ENCODE measurements at regions not wholly inside any gene's neighbourhood (a gene's known extent, or its start where the extent isn't known, plus 50 kb on each side); places are given as distances from the start of the nearest gene placed in this dataset.

DNA sequence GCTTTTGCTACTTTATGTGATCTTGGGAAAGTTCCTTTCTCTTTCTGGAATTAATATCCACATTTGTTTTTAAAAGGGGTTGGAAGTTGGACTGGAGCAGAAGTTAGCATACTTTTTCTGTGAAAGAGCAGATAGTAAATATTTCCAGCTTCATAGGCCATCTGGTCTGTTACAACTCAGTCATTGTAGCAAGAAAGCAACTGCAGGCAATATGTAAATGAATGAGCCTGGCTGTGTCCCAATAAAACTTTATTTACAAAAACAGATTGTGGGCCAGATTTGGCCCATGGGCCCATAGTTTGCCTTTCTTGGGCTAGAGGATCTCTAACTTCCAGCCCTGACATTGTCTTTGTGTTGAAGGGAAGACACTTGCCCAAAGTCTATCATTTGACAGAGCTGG, 104.4 kb downstream of the ACTL7B start:
- no peak overlapping the region for H2AFZ ChIP-seq (ENCODE audit: low read depth, low read length)
- H3K23ac ChIP-seq (ENCODE audit: low read length in 2 of 2) = no peak overlapping the region
- H2BK5ac ChIP-seq (ENCODE audit: low read depth, low read length, poor library complexity, severe bottlenecking) = no peak overlapping the region

DNA sequence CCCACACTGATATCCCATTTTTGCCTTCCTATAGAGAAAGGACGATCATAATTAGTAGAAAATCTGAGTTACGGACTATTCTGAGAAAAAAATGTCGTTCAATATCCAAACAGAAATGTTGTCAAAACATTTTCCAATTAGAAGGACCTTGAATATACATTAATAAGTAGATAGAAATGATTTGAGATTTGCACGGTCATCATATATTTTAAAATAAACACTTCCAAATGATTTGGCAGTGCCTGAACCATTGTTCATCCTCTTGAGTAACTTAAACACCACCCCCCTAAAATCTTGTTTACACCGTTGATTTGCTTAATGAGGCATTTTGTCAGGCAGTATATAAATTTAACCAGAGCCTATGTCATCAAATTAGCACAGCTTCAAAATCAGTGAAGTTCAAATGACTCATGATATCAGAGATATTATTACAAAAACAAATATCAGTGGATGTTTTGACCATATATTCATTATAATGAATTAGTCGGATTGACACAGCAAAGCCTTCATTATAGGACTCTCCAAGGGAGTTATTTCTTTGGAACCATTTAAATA, 105.0 kb downstream of the ACTL7B start:
- Histone ChIP-seq H3K18ac (ENCODE audit: low read depth in 1 of 2, low read length in 2 of 2) (no peak overlapping the region), H2AK5ac (ENCODE audit: low read length, severe bottlenecking) (no peak overlapping the region), H4K91ac (ENCODE audit: low read length) (no peak overlapping the region), H3K27ac (ENCODE audit: low read length, poor library complexity, severe bottlenecking) (no peak overlapping the region), H3K4me1 (ENCODE audit: control insufficient read depth, insufficient read depth, low read depth, low read length) (peaks cover 2% of the 10 kb centered on the region), H3K27me3 (ENCODE audit: control insufficient read depth in 1 of 2, insufficient read depth in 1 of 2, low read length in 2 of 2) (no peaks in the 10 kb centered on the region), H3K79me1 (replicated peaks; ENCODE audit: low read length, poor library complexity, severe bottlenecking) (no peaks in the 10 kb centered on the region), H2BK5ac (ENCODE audit: low read depth, low read length, poor library complexity, severe bottlenecking) (no peak overlapping the region), H4K8ac (ENCODE audit: low read length) (no peak overlapping the region), H3K14ac (ENCODE audit: low read length in 2 of 2) (no peak overlapping the region), H3K23ac (ENCODE audit: low read length in 2 of 2) (no peak overlapping the region), H2BK15ac (ENCODE audit: low read depth, poor library complexity, severe bottlenecking) (no peak overlapping the region), H3K4me3 (ENCODE audit: insufficient read depth in 1 of 2, low read depth in 1 of 2, low read length in 2 of 2) (no peak overlapping the region), H3K4ac (ENCODE audit: low read depth in 1 of 2, low read length in 2 of 2) (no peak overlapping the region), H3K9ac (ENCODE audit: low read length) (no peak overlapping the region), H3K9me3 (ENCODE audit: control insufficient read depth, low read length) (peaks cover 10% of the 10 kb centered on the region), H2AFZ (ENCODE audit: low read depth, low read length) (no peak overlapping the region), H2BK120ac (ENCODE audit: low read depth, low read length) (no peak overlapping the region), H2BK12ac (ENCODE audit: low read length in 2 of 2) (no peak overlapping the region), H3K4me2 (ENCODE audit: low read length, poor library complexity, severe bottlenecking) (no peak overlapping the region), H3K36me3 (ENCODE audit: control insufficient read depth in 1 of 2, insufficient read depth in 2 of 2, low read depth in 1 of 2, low read length in 2 of 2) (no peaks in the 10 kb centered on the region)
- WGBS = 80% methylated on average over 1 of the region's 6 CpGs
- no peak for DNase-seq

More for the DNA sequence above, 104.4 kb downstream of the ACTL7B start:
- Histone ChIP-seq H3K4me2 (ENCODE audit: low read length, poor library complexity, severe bottlenecking) (no peak overlapping the region), H4K8ac (ENCODE audit: low read length) (no peak overlapping the region), H3K36me3 (ENCODE audit: control insufficient read depth in 1 of 2, insufficient read depth in 2 of 2, low read depth in 1 of 2, low read length in 2 of 2) (no peaks in the 10 kb centered on the region), H4K91ac (ENCODE audit: low read length) (no peak overlapping the region), H3K18ac (ENCODE audit: low read depth in 1 of 2, low read length in 2 of 2) (no peak overlapping the region), H2BK15ac (ENCODE audit: low read depth, poor library complexity, severe bottlenecking) (no peak overlapping the region), H2BK120ac (ENCODE audit: low read depth, low read length) (no peak overlapping the region), H3K4me1 (ENCODE audit: control insufficient read depth, insufficient read depth, low read depth, low read length) (peaks cover 2% of the 10 kb centered on the region), H3K27ac (ENCODE audit: low read length, poor library complexity, severe bottlenecking) (no peak overlapping the region), H3K4me3 (ENCODE audit: insufficient read depth in 1 of 2, low read depth in 1 of 2, low read length in 2 of 2) (no peak overlapping the region), H3K14ac (ENCODE audit: low read length in 2 of 2) (no peak overlapping the region), H3K27me3 (ENCODE audit: control insufficient read depth in 1 of 2, insufficient read depth in 1 of 2, low read length in 2 of 2) (no peaks in the 10 kb centered on the region), H3K9ac (ENCODE audit: low read length) (no peak overlapping the region), H3K79me1 (replicated peaks; ENCODE audit: low read length, poor library complexity, severe bottlenecking) (no peaks in the 10 kb centered on the region), H2AK5ac (ENCODE audit: low read length, severe bottlenecking) (no peak overlapping the region), H2BK12ac (ENCODE audit: low read length in 2 of 2) (no peak overlapping the region), H3K4ac (ENCODE audit: low read depth in 1 of 2, low read length in 2 of 2) (no peak overlapping the region), H3K9me3 (ENCODE audit: control insufficient read depth, low read length) (peaks cover 10% of the 10 kb centered on the region)
- DNase-seq = no peak

- Histone ChIP-seq H2AK5ac (ENCODE audit: low read length, severe bottlenecking) (no peak overlapping the region), H3K14ac (ENCODE audit: low read length in 2 of 2) (no peak overlapping the region), H3K4ac (ENCODE audit: low read depth in 1 of 2, low read length in 2 of 2) (no peak overlapping the region), H3K9ac (ENCODE audit: low read length) (no peak overlapping the region), H4K8ac (ENCODE audit: low read length) (no peak overlapping the region), H3K79me1 (replicated peaks; ENCODE audit: low read length, poor library complexity, severe bottlenecking) (no peaks in the 10 kb centered on the region), H3K9me3 (ENCODE audit: control insufficient read depth, low read length) (peaks cover 8% of the 10 kb centered on the region), H3K18ac (ENCODE audit: low read depth in 1 of 2, low read length in 2 of 2) (no peak overlapping the region), H3K23ac (ENCODE audit: low read length in 2 of 2) (no peak overlapping the region), H3K4me3 (ENCODE audit: insufficient read depth in 1 of 2, low read depth in 1 of 2, low read length in 2 of 2) (no peak overlapping the region), H3K27ac (ENCODE audit: low read length, poor library complexity, severe bottlenecking) (no peak overlapping the region), H4K91ac (ENCODE audit: low read length) (no peak overlapping the region), H2BK5ac (ENCODE audit: low read depth, low read length, poor library complexity, severe bottlenecking) (no peak overlapping the region), H3K27me3 (ENCODE audit: control insufficient read depth in 1 of 2, insufficient read depth in 1 of 2, low read length in 2 of 2) (no peaks in the 10 kb centered on the region), H3K4me2 (ENCODE audit: low read length, poor library complexity, severe bottlenecking) (no peak overlapping the region), H3K4me1 (ENCODE audit: control insufficient read depth, insufficient read depth, low read depth, low read length) (peaks cover 7% of the 10 kb centered on the region), H2BK12ac (ENCODE audit: low read length in 2 of 2) (no peak overlapping the region), H2AFZ (ENCODE audit: low read depth, low read length) (no peak overlapping the region), H2BK120ac (ENCODE audit: low read depth, low read length) (no peak overlapping the region), H2BK15ac (ENCODE audit: low read depth, poor library complexity, severe bottlenecking) (no peak overlapping the region), H3K36me3 (ENCODE audit: control insufficient read depth in 1 of 2, insufficient read depth in 2 of 2, low read depth in 1 of 2, low read length in 2 of 2) (no peaks in the 10 kb centered on the region)
- no peak for DNase-seq
These were observed 107.0 kb downstream of the ACTL7B start for GRCh38 chr9:108748776-108749175.

- Histone ChIP-seq H3K9ac (ENCODE audit: low read length) (peak overlapping the region; percentile 22), H2AK5ac (ENCODE audit: low read length, severe bottlenecking) (no peak overlapping the region), H3K23ac (ENCODE audit: low read length in 2 of 2) (no peak overlapping the region), H4K8ac (ENCODE audit: low read length) (no peak overlapping the region), H3K27me3 (ENCODE audit: control insufficient read depth in 1 of 2, insufficient read depth in 1 of 2, low read length in 2 of 2) (no peaks in the 10 kb centered on the region), H2BK15ac (ENCODE audit: low read depth, poor library complexity, severe bottlenecking) (no peak overlapping the region), H2BK120ac (ENCODE audit: low read depth, low read length) (no peak overlapping the region), H3K79me1 (replicated peaks; ENCODE audit: low read length, poor library complexity, severe bottlenecking) (no peaks in the 10 kb centered on the region), H3K4me3 (ENCODE audit: insufficient read depth in 1 of 2, low read depth in 1 of 2, low read length in 2 of 2) (no peak overlapping the region), H3K18ac (ENCODE audit: low read depth in 1 of 2, low read length in 2 of 2) (no peak overlapping the region), H3K9me3 (ENCODE audit: control insufficient read depth, low read length) (peaks cover 6% of the 10 kb centered on the region), H2AFZ (ENCODE audit: low read depth, low read length) (no peak overlapping the region), H3K4ac (ENCODE audit: low read depth in 1 of 2, low read length in 2 of 2) (no peak overlapping the region), H3K14ac (ENCODE audit: low read length in 2 of 2) (no peak overlapping the region), H3K36me3 (ENCODE audit: control insufficient read depth in 1 of 2, insufficient read depth in 2 of 2, low read depth in 1 of 2, low read length in 2 of 2) (no peaks in the 10 kb centered on the region), H3K27ac (ENCODE audit: low read length, poor library complexity, severe bottlenecking) (no peak overlapping the region), H2BK12ac (ENCODE audit: low read length in 2 of 2) (no peak overlapping the region), H3K4me1 (ENCODE audit: control insufficient read depth, insufficient read depth, low read depth, low read length) (peaks cover 8% of the 10 kb centered on the region), H4K91ac (ENCODE audit: low read length) (no peak overlapping the region), H3K4me2 (ENCODE audit: low read length, poor library complexity, severe bottlenecking) (no peak overlapping the region), H2BK5ac (ENCODE audit: low read depth, low read length, poor library complexity, severe bottlenecking) (no peak overlapping the region)
- no peak for DNase-seq
- 74% methylated on average over 2 of the region's 2 CpGs for WGBS
These were observed 108.9 kb downstream of the ACTL7B start for GRCh38 chr9:108746864-108747263.
